H1 (cell line): ENCODE measurements at regions not wholly inside any gene's neighbourhood (a gene's known extent, or its start where the extent isn't known, plus 50 kb on each side); places are given as distances from the start of the nearest gene placed in this dataset.

Experiments used
- CTCF ChIA-PET: fragments of 300-600 bp; sonication (Branson Sonifier 250); formaldehyde crosslinking; loops from one replicate; lab custom pipeline; 2021; ENCODE audit not compliant: partially characterized antibody; lab: Charles Lee
- POLR2A ChIA-PET: fragments of 300-600 bp; sonication (Branson Sonifier 250); formaldehyde crosslinking; loops from one replicate; lab custom pipeline; 2021; ENCODE audit warnings: inconsistent platforms; ENCODE audit not compliant: partially characterized antibody; lab: Charles Lee
- DNase-seq, 2 experiments: peaks; one replicate each; pipeline versions ENCODE4 v3.0.0 to v3.0.0-alpha.2; 2010 to 2022; ENCODE audit warnings: low spot score in 2 of 2, low read depth in 1 of 2, mixed read lengths in 1 of 2
- FAIRE-seq: peaks from 2 replicates; lab custom pipeline; 2011; peaks lifted over from hg19 to GRCh38; lab: Jason Lieb, UNC
- H2AFZ ChIP-seq: 2 replicates; pipeline ENCODE4 v1.8.1; 2012; ENCODE audit warnings: low read length, inconsistent platforms
- H2AK5ac ChIP-seq: 2 replicates; pipeline ENCODE4 v1.6.1; 2013; ENCODE audit warnings: low read depth, low read length
- H2BK120ac ChIP-seq: replicated peaks from 2 replicates; pipeline ENCODE3; 2013; ENCODE audit warnings: low read depth, low read length, inconsistent platforms
- H2BK12ac ChIP-seq: 2 replicates; pipeline ENCODE4 v1.6.1; 2013; ENCODE audit warnings: low read depth, low read length
- H2BK15ac ChIP-seq: 2 replicates; pipeline ENCODE4 v1.6.1; 2013; ENCODE audit warnings: low read length
- H2BK20ac ChIP-seq: 2 replicates; pipeline ENCODE4 v1.6.1; 2013; ENCODE audit warnings: low read length
- H2BK5ac ChIP-seq: 2 replicates; pipeline ENCODE4 v1.6.1; 2013; ENCODE audit warnings: low read depth, low read length
- H3K14ac ChIP-seq: 2 replicates; pipeline ENCODE4 v1.6.1; 2013; ENCODE audit warnings: inconsistent platforms; ENCODE audit not compliant: insufficient read length
- H3K18ac ChIP-seq: 2 replicates; pipeline ENCODE4 v1.6.1; 2013; ENCODE audit warnings: low read length; ENCODE audit errors: extremely low read depth
- H3K23ac ChIP-seq: 2 replicates; pipeline ENCODE4 v1.6.1; 2013; ENCODE audit warnings: inconsistent platforms; ENCODE audit not compliant: insufficient read length
- H3K23me2 ChIP-seq: 2 replicates; pipeline ENCODE4 v1.6.1; 2013; ENCODE audit warnings: low read depth, low read length
- H3K27ac ChIP-seq: 2 replicates; pipeline ENCODE4 v1.6.1; 2011; ENCODE audit warnings: low read depth, low read length, inconsistent platforms
- H3K27me3 ChIP-seq, 4 experiments: replicated peaks in 1 of 4; 1 replicate in 1 of 4; 2 replicates in 3 of 4; pipeline versions ENCODE4 v1.6.1 to v1.8.1; 2011 to 2013; ENCODE audit warnings: low read length in 3 of 4, mild to moderate bottlenecking in 3 of 4, inconsistent platforms in 2 of 4, mixed read lengths in 2 of 4, moderate library complexity in 1 of 4; ENCODE audit not compliant: control insufficient read depth in 3 of 4, insufficient read depth in 3 of 4; ENCODE audit errors: extremely low read depth in 1 of 4
- H3K36me3 ChIP-seq, 4 experiments: 2 replicates each; pipeline versions ENCODE4 v1.6.1 to v1.8.1; 2011 to 2013; ENCODE audit warnings: mild to moderate bottlenecking in 4 of 4, low read length in 3 of 4, moderate library complexity in 2 of 4, control low read depth in 1 of 4, inconsistent platforms in 1 of 4; ENCODE audit not compliant: insufficient read depth in 4 of 4, control insufficient read depth in 2 of 4
- H3K4ac ChIP-seq: replicated peaks from 2 replicates; pipeline ENCODE3; 2013; ENCODE audit warnings: low read length, low read depth, mixed read lengths, inconsistent platforms; ENCODE audit not compliant: insufficient read length
- H3K4me1 ChIP-seq, 4 experiments: replicated peaks in 1 of 4; 1 replicate in 1 of 4; 2 replicates in 3 of 4; pipeline versions ENCODE4 v1.6.1 to v1.8.1; 2011 to 2013; ENCODE audit warnings: low read length in 3 of 4, inconsistent platforms in 2 of 4, mixed read lengths in 1 of 4; ENCODE audit not compliant: insufficient read depth in 4 of 4, control insufficient read depth in 3 of 4
- H3K4me2 ChIP-seq, 2 experiments: 2 replicates each; pipeline versions ENCODE4 v1.6.1 to v1.8.1; 2011 to 2013; ENCODE audit warnings: low read depth in 2 of 2, low read length in 2 of 2, control low read depth in 1 of 2, inconsistent platforms in 1 of 2, mild to moderate bottlenecking in 1 of 2; ENCODE audit not compliant: insufficient read depth in 1 of 2
- H3K4me3 ChIP-seq, 4 experiments: fragments of 200-600, 300-600 bp in 1 of 4; sonication (generic), shearing (Covaris generic), sonication (Bioruptor Twin) in 1 of 4; 2 replicates each; pipeline versions ENCODE4 v1.5.1 to v1.8.1; 2011 to 2016; ENCODE audit warnings: low read length in 4 of 4, low read depth in 3 of 4, control low read depth in 2 of 4, inconsistent platforms in 2 of 4, mild to moderate bottlenecking in 2 of 4, mixed read lengths in 1 of 4, moderate library complexity in 1 of 4; ENCODE audit not compliant: insufficient read depth in 2 of 4; ENCODE audit errors: extremely low read depth in 1 of 4
- H3K56ac ChIP-seq: replicated peaks from 2 replicates; pipeline ENCODE3; 2013; ENCODE audit warnings: low read depth, mild to moderate bottlenecking, mixed read lengths, low read length, inconsistent platforms; ENCODE audit not compliant: insufficient read length
- H3K79me1 ChIP-seq: 2 replicates; pipeline ENCODE4 v1.6.1; 2013; ENCODE audit warnings: low read depth, low read length, control low read depth
- H3K79me2 ChIP-seq, 2 experiments: 2 replicates each; pipeline versions ENCODE4 v1.6.1 to v1.8.1; 2012 to 2013; ENCODE audit warnings: low read length in 2 of 2, mild to moderate bottlenecking in 2 of 2, inconsistent platforms in 1 of 2; ENCODE audit not compliant: insufficient read depth in 2 of 2, control insufficient read depth in 1 of 2
- H3K9ac ChIP-seq, 4 experiments: replicated peaks in 1 of 4; 1 replicate in 1 of 4; 2 replicates in 3 of 4; pipeline versions ENCODE4 v1.6.1 to v1.8.1; 2011 to 2013; ENCODE audit warnings: low read depth in 3 of 4, low read length in 3 of 4, control low read depth in 2 of 4, mild to moderate bottlenecking in 2 of 4, moderate library complexity in 2 of 4, inconsistent platforms in 1 of 4; ENCODE audit errors: extremely low read depth in 1 of 4
- H3K9me3 ChIP-seq, 2 experiments: 2 replicates each; pipeline versions ENCODE4 v1.6.1 to v1.8.1; 2012 to 2013; ENCODE audit warnings: mild to moderate bottlenecking in 2 of 2, moderate library complexity in 2 of 2, control low read depth in 1 of 2, inconsistent platforms in 1 of 2, low read depth in 1 of 2, low read length in 1 of 2, mixed read lengths in 1 of 2; ENCODE audit not compliant: insufficient read depth in 2 of 2
- H4K20me1 ChIP-seq, 2 experiments: replicated peaks in 1 of 2; 2 replicates each; pipeline versions ENCODE3 to v1.8.1; 2011 to 2013; ENCODE audit warnings: inconsistent platforms in 2 of 2, low read length in 2 of 2, mild to moderate bottlenecking in 1 of 2; ENCODE audit not compliant: insufficient read depth in 2 of 2, control insufficient read depth in 1 of 2
- H4K5ac ChIP-seq: 2 replicates; pipeline ENCODE4 v1.6.1; 2013; ENCODE audit warnings: low read length, low read depth, mixed read lengths, inconsistent platforms; ENCODE audit not compliant: insufficient read length
- H4K8ac ChIP-seq: 2 replicates; pipeline ENCODE4 v1.8.0; 2013; ENCODE audit warnings: mild to moderate bottlenecking, moderate library complexity, low read length, inconsistent platforms; ENCODE audit not compliant: insufficient read depth; ENCODE audit errors: extremely low read depth
- H4K91ac ChIP-seq: replicated peaks from 2 replicates; pipeline ENCODE3; 2013; ENCODE audit warnings: low read length, mixed read lengths, inconsistent platforms; ENCODE audit not compliant: insufficient read length
- BACH1 ChIP-seq: IDR thresholded peaks from 2 replicates; pipeline ENCODE4 v1.6.1; 2012; ENCODE audit warnings: low read length, improper control_type of control experiment
- BRCA1 ChIP-seq: IDR thresholded peaks from 2 replicates; pipeline ENCODE4 v1.6.1; 2012; ENCODE audit warnings: low read depth, low read length, improper control_type of control experiment
- EP300 ChIP-seq, 2 experiments: IDR thresholded peaks; 1 replicate in 1 of 2; 2 replicates in 1 of 2; pipeline ENCODE4 v1.6.1; 2011 to 2012; ENCODE audit warnings: low read depth in 2 of 2, low read length in 2 of 2, mild to moderate bottlenecking in 2 of 2, borderline replicate concordance in 1 of 2, inconsistent platforms in 1 of 2, moderate library complexity in 1 of 2
- EZH2 ChIP-seq: fragments of 200-600 bp; sonication (generic); IDR thresholded peaks from 2 replicates; pipeline ENCODE4 v1.7.1; 2012; ENCODE audit warnings: low read depth, mild to moderate bottlenecking, moderate library complexity, low read length, inconsistent platforms; ENCODE audit not compliant: severe bottlenecking
- GTF2F1 ChIP-seq: IDR thresholded peaks from 2 replicates; pipeline ENCODE4 v1.6.1; 2012; ENCODE audit warnings: low read depth, low read length, improper control_type of control experiment, borderline replicate concordance
- HDAC6 ChIP-seq: IDR thresholded peaks from one replicate; pipeline ENCODE4 v1.7.1; 2012; ENCODE audit warnings: low read depth, mild to moderate bottlenecking, inconsistent platforms, low read length, moderate library complexity
- KDM5A ChIP-seq: fragments of 200-600 bp; IDR thresholded peaks from 2 replicates; pipeline ENCODE4 v1.7.1; 2012; ENCODE audit warnings: mild to moderate bottlenecking, low read length, inconsistent platforms, mixed read lengths
- MAFK ChIP-seq: IDR thresholded peaks from 2 replicates; pipeline ENCODE4 v1.6.1; 2012; ENCODE audit warnings: low read depth, mild to moderate bottlenecking, improper control_type of control experiment, low read length
- NANOG ChIP-seq: IDR thresholded peaks from 2 replicates; pipeline ENCODE4 v1.6.1; 2011; ENCODE audit warnings: low read length, low read depth, mild to moderate bottlenecking, inconsistent platforms; ENCODE audit not compliant: insufficient read depth, poor library complexity, severe bottlenecking
- RFX5 ChIP-seq: IDR thresholded peaks from 2 replicates; pipeline ENCODE4 v1.6.1; 2011; ENCODE audit warnings: low read depth, low read length, improper control_type of control experiment, borderline replicate concordance
- SIRT6 ChIP-seq: IDR thresholded peaks from one replicate; pipeline ENCODE4 v1.7.1; 2012; ENCODE audit warnings: low read length, inconsistent platforms
- SRF ChIP-seq: IDR thresholded peaks from 2 replicates; pipeline ENCODE4 v1.6.1; 2011; ENCODE audit warnings: mild to moderate bottlenecking, low read depth, low read length, moderate library complexity
- TBP ChIP-seq: IDR thresholded peaks from 2 replicates; pipeline ENCODE4 v1.6.1; 2011; ENCODE audit warnings: low read depth, low read length, improper control_type of control experiment
- TEAD4 ChIP-seq: IDR thresholded peaks from 2 replicates; pipeline ENCODE4 v1.6.1; 2012; ENCODE audit warnings: low read depth, low read length, inconsistent platforms, mixed read lengths
- WGBS, 2 experiments: shearing (Covaris generic) in 1 of 2; methylation state at CpG; one replicate each; pipeline versions ENCODE4 v1.1.6 to v1.1.7; 2013 to 2015; ENCODE audit warnings: low lambda C conversion rate in 2 of 2, mixed read lengths in 2 of 2, inconsistent platforms in 1 of 2, low coverage in 1 of 2, missing lambda C conversion rate in 1 of 2; ENCODE audit not compliant: insufficient replicate concordance in 2 of 2, insufficient coverage in 1 of 2, insufficient read length in 1 of 2; ENCODE audit errors: extremely low coverage in 1 of 2, missing lambda C conversion rate in 1 of 2; 5-methylcytosine and 5-hydroxymethylcytosine counted together
- TF ChIP-seq, protein P1 (sequence below): IDR thresholded peaks from 2 replicates; pipeline ENCODE4 v1.6.1; 2012; ENCODE audit warnings: inconsistent platforms

- Histone ChIP-seq H3K36me3 (no peaks in the 10 kb centered on the region; a peak in 1 of 8 replicates), H2BK15ac (no peak overlapping the region), H2AK5ac (no peak overlapping the region), H4K8ac (no peak overlapping the region), H2BK20ac (no peak overlapping the region), H2BK120ac (no peak overlapping the region), H2AFZ (no peak overlapping the region), H3K79me2 (no peaks in the 10 kb centered on the region), H3K79me1 (no peaks in the 10 kb centered on the region), H4K91ac (no peak overlapping the region), H3K4me3 (no peak overlapping the region), H3K27me3 (no peaks in the 10 kb centered on the region), H2BK5ac (no peak overlapping the region), H4K20me1 (no peaks in the 10 kb centered on the region), H3K4me1 (no peaks in the 10 kb centered on the region), H3K4ac (no peak overlapping the region), H3K9ac (no peak overlapping the region), H3K4me2 (no peak overlapping the region), H3K14ac (no peak overlapping the region), H3K9me3 (no peaks in the 10 kb centered on the region), H3K56ac (no peak overlapping the region), H3K23ac (no peak overlapping the region), H2BK12ac (no peak overlapping the region), H4K5ac (no peak overlapping the region), H3K27ac (no peak overlapping the region), H3K23me2 (no peaks in the 10 kb centered on the region), H3K18ac (no peak overlapping the region)
- ChIA-PET CTCF (interaction anchor here (0.8 kb wide), 1 partner anchor 662 kb away, joined by 3 read pairs; no protein-coding TSS in a partner anchor), POLR2A (no interaction called here)
- no peak for DNase-seq
- no peak for FAIRE-seq
- TF ChIP-seq HDAC6 (no peak), NANOG (no peak), TEAD4 (no peak), EZH2 (no peak), GTF2F1 (no peak), SIRT6 (no peak), RFX5 (no peak), BRCA1 (no peak), KDM5A (no peak), TBP (no peak), BACH1 (no peak), EP300 (IDR thresholded peaks at IDR 0.05; ENCODE audit: borderline replicate concordance in 1 of 2, low read depth in 2 of 2, low read length in 2 of 2) (no peak), MAFK (no peak), SRF (no peak)
- TF ChIP-seq, protein P1, sequence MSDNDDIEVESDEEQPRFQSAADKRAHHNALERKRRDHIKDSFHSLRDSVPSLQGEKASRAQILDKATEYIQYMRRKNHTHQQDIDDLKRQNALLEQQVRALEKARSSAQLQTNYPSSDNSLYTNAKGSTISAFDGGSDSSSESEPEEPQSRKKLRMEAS: no peak
- 92% methylated on average over 1 of the region's 1 CpG; no CpG with 5 or more reads in 1 of the 2 experiments for WGBS, 2 experiments
These were observed 405.1 kb downstream of the KCTD16 start for GRCh38 chr5:144575736-144576135.
